Peyer's patch (tissue), 4 donors: ENCODE measurements at regions not wholly inside any gene's neighbourhood (a gene's known extent, or its start where the extent isn't known, plus 50 kb on each side); places are given as distances from the start of the nearest gene placed in this dataset.

Experiments used
- DNase-seq, 3 donors: peaks; one replicate each; pipeline ENCODE4 v3.0.0-alpha.2; 2017 to 2019
- H3K27ac ChIP-seq, 4 donors: fragments of 200-600 bp; sonication (generic); one replicate each; pipeline ENCODE4 v1.5.1; 2016 to 2019
- H3K27me3 ChIP-seq, 2 donors: fragments of 200-600 bp; sonication (generic); one replicate each; pipeline ENCODE4 v1.5.1; 2019
- H3K36me3 ChIP-seq, 3 donors: fragments of 200-600 bp; sonication (generic); one replicate each; pipeline ENCODE4 v1.5.1; 2016 to 2019
- H3K4me1 ChIP-seq, 4 donors: fragments of 200-600 bp; sonication (generic); one replicate each; pipeline ENCODE4 v1.5.1; 2016 to 2019
- H3K4me3 ChIP-seq, 4 donors: fragments of 200-600 bp; sonication (generic); 1 replicate in 3 of 4; 2 replicates in 1 of 4; pipeline ENCODE4 v1.5.1; 2016 to 2019; ENCODE audit warnings: mild to moderate bottlenecking in 1 of 4
- H3K9me3 ChIP-seq, 4 donors: fragments of 200-600 bp; sonication (generic); one replicate each; pipeline ENCODE4 v1.5.1; 2016 to 2019; ENCODE audit warnings: mild to moderate bottlenecking in 1 of 4
- POLR2A ChIP-seq, 2 donors: fragments of 450-650 bp; IDR thresholded peaks; one replicate each; pipeline ENCODE4 v1.5.1; 2017; ENCODE audit warnings: antibody characterized with exemption in 2 of 2, mild to moderate bottlenecking in 2 of 2, moderate library complexity in 2 of 2
- TF ChIP-seq, protein P1 (sequence below), 6 experiments: fragments of 450-650 bp in 4 of 6; fragments of 200-600 bp in 2 of 6; sonication (generic) in 1 of 6; IDR thresholded peaks; one replicate each; pipeline ENCODE4 v1.5.1; 2017 to 2019; ENCODE audit warnings: antibody characterized with exemption in 6 of 6, mild to moderate bottlenecking in 3 of 6, moderate library complexity in 1 of 6

DNA sequence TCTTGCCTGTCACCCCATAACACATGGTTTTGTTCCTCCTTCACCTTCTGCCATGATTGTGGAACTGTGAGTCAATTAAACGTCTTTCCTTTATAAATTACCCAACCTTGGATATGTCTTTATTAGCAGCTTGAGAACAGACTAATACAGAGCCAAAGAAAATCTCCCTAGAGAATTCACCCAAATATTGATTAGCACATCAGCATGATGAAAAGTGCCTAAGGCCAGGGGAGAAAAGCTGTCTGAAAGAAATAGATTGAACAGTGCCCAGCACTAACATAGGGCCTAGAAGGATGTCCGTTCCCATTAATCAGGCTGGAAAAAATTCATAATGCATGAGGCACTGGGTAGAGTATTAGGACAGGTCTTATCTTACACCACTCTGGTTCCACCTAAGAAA, 111.9 kb upstream of the CALN1 start:
- TF ChIP-seq, protein P1, sequence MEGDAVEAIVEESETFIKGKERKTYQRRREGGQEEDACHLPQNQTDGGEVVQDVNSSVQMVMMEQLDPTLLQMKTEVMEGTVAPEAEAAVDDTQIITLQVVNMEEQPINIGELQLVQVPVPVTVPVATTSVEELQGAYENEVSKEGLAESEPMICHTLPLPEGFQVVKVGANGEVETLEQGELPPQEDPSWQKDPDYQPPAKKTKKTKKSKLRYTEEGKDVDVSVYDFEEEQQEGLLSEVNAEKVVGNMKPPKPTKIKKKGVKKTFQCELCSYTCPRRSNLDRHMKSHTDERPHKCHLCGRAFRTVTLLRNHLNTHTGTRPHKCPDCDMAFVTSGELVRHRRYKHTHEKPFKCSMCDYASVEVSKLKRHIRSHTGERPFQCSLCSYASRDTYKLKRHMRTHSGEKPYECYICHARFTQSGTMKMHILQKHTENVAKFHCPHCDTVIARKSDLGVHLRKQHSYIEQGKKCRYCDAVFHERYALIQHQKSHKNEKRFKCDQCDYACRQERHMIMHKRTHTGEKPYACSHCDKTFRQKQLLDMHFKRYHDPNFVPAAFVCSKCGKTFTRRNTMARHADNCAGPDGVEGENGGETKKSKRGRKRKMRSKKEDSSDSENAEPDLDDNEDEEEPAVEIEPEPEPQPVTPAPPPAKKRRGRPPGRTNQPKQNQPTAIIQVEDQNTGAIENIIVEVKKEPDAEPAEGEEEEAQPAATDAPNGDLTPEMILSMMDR (IDR thresholded peaks at IDR 0.05), result no peak
- no peak for TF ChIP-seq POLR2A (IDR thresholded peaks at IDR 0.05)
- no peaks in the 10 kb centered on the region for H3K36me3 ChIP-seq
- H3K4me3 ChIP-seq, result no peak overlapping the region
- no peak overlapping the region for H3K27ac ChIP-seq
- DNase-seq, result no peak
- no peaks in the 10 kb centered on the region for H3K9me3 ChIP-seq
- H3K4me1 ChIP-seq, result no peaks in the 10 kb centered on the region
- H3K27me3 ChIP-seq, result no peaks in the 10 kb centered on the region

DNA sequence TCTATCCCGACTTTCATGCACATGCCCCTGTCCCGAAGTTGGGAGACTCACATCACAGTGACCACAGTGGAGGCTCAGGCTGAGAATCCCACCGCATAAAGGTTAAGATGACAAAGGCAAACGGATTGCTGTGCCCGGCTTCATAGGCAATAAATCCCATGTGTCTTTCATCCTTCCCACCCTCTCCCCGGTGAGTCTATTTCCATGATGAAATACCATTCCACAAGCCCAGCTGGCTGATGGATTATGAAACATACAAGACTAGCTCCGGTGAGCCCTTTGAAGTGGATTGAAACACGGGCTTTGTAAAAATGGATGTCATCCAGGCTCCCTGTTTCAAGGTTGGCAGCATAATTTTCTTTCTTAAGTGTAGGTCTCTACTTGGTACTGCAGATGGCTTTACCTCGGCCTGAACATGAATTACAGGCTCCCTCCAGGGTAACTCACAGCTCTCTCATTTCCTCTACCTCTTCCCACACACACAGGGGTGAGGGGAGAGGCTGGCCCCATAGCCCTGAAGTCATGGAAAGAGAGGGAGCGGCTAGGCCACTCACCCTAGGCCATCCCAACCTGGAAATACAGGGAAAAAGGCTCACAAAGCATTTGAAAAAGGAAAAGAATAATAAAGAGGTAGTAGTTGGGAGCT, 92.0 kb upstream of the CALN1 start:
- no peak overlapping the region for H3K4me3 ChIP-seq
- H3K27me3 ChIP-seq, result no peaks in the 10 kb centered on the region
- TF ChIP-seq, protein P1 (IDR thresholded peaks at IDR 0.05), result no peak
- TF ChIP-seq POLR2A (IDR thresholded peaks at IDR 0.05), result no peak
- no peaks in the 10 kb centered on the region for H3K9me3 ChIP-seq
- no peaks in the 10 kb centered on the region for H3K36me3 ChIP-seq
- H3K27ac ChIP-seq, result no peak overlapping the region
- DNase-seq, result no peak
- no peaks in the 10 kb centered on the region for H3K4me1 ChIP-seq

DNA sequence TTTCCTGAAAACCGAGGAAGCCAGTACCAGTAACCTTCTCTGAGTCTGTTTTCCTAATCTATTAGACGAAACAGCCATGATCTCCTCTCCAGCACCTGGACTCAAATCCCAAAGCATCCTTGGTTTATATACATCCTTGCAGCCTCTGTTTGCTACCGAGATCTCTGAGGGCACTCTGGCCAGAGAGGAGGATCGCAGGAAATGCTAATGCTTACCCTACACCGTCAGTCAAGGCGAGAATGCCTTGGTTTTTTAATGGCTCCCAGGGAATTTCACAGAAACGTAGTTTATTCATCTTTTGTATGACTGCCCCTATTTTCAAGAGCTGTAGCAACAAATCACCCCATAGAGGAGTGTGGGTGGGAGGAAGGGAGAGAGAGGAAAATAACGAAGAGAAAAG, 91.5 kb upstream of the CALN1 start:
- TF ChIP-seq, protein P1 (IDR thresholded peaks at IDR 0.05), result no peak
- TF ChIP-seq POLR2A (IDR thresholded peaks at IDR 0.05), result no peak
- H3K9me3 ChIP-seq, result no peaks in the 10 kb centered on the region
- H3K4me3 ChIP-seq, result no peak overlapping the region
- no peak for DNase-seq
- no peak overlapping the region for H3K27ac ChIP-seq
- no peaks in the 10 kb centered on the region for H3K36me3 ChIP-seq
- H3K27me3 ChIP-seq, result no peaks in the 10 kb centered on the region
- H3K4me1 ChIP-seq, result no peaks in the 10 kb centered on the region

DNA sequence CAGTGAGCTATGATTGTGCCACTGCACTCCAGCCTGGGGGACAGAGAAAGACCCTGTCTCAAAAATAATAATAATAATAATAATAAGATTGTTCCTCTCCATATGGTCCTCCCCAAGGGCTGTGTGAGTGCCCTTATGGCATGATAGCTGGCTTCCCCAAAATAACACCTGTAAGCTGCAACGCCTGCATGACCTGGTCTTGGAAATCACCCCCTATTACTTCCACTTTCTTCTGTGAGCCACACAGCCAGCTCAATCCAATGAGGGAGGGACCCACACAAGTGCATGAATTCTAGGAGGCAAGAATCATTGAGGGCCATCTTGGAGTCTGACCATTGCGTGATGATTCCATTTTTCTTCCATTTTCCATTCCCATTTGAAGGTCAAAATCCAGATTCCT, 82.7 kb upstream of the CALN1 start:
- no peak for TF ChIP-seq POLR2A (IDR thresholded peaks at IDR 0.05)
- TF ChIP-seq, protein P1 (IDR thresholded peaks at IDR 0.05), result no peak
- H3K9me3 ChIP-seq, result peaks cover 0 to 6% (median 0%) of the 10 kb centered on the region in 4 donors
- no peaks in the 10 kb centered on the region for H3K27me3 ChIP-seq
- no peaks in the 10 kb centered on the region for H3K4me1 ChIP-seq
- DNase-seq, result no peak
- H3K4me3 ChIP-seq, result no peak overlapping the region
- no peaks in the 10 kb centered on the region for H3K36me3 ChIP-seq
- no peak overlapping the region for H3K27ac ChIP-seq

DNA sequence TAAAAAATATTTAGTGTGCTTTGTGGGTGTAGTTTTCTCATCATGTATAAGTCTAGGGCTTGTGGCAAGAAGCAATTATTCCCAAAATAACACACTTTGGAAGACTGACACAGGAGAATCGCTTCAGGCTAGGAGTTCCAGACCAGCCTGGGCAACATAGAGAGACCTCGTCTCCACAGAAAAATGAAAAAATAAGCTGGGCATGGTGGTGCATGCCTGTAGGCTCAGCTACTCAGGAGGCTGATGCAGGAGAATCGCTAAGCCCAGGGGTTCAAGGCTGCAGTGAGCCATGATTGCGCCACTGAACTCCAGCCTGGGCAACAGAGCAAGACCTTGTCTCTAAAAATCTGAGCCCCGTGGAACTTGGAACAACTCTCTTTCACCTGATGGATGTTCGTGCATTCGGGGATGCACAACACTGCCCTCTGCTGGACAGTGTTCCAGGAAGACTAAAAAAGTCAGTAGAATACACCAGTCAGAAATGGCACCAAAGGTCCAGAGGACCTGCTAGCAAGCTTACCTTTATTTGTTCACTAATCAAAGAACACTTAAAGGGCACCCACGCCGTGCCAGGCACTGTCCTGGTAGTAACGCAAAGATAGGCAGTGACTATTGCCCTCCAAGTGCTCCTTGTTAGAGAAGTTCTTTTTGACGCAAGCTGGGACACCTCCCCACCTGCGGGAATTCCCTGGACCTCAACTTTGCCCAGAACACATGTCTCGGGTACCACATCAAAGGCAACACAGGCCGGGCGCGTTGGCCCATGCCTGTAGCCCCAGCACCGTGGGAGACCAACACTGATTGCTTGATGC, 81.9 kb upstream of the CALN1 start:
- TF ChIP-seq, protein P1 (IDR thresholded peaks at IDR 0.05), result peak in 4 of 6 experiments; percentile 33 to 52 (median 47)
- TF ChIP-seq POLR2A (IDR thresholded peaks at IDR 0.05), result no peak
- no peak overlapping the region for H3K27ac ChIP-seq
- H3K9me3 ChIP-seq, result peaks cover 0 to 6% (median 0%) of the 10 kb centered on the region in 4 donors
- DNase-seq, result peak; percentile 33 to 69 (median 56)
- no peak overlapping the region for H3K4me3 ChIP-seq
- H3K27me3 ChIP-seq, result no peaks in the 10 kb centered on the region
- no peaks in the 10 kb centered on the region for H3K36me3 ChIP-seq
- no peaks in the 10 kb centered on the region for H3K4me1 ChIP-seq
